ENCODE measurements at regions not wholly inside any gene's neighbourhood (a gene's known extent, or its start where the extent isn't known, plus 50 kb on each side); places are given as distances from the start of the nearest gene placed in this dataset.

- no peak for FAIRE-seq
These were observed 319.1 kb upstream of the TBL1XR1 start for GRCh38 chr3:177516158-177517011.

- FAIRE-seq: no peak
These were observed 320.6 kb upstream of the TBL1XR1 start for GRCh38 chr3:177517906-177518305.

GRCh38 chr3:177519588-177519987 is 322.3 kb upstream of the TBL1XR1 start:
- FAIRE-seq: no peak

DNA sequence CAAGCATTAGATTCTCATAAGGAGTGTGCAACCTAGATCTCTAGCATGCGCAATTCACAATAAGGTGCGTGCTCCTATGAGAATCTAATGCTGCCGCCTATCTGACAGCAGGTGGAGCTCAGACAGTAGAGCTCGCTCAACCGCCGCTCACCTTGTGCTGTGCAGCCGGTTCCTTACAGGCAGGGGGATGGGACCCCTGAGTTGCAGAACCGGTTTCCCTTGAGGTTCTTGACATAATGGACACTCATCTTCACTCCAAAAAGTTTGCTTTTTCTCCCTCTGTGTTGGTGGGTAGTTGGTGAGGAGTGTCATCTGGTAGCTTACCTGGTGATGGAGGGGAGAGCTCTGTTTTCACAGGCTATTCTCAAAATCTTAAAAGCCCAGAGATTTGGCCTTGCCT is 324.0 kb upstream of the TBL1XR1 start:
- no peak for FAIRE-seq

DNA sequence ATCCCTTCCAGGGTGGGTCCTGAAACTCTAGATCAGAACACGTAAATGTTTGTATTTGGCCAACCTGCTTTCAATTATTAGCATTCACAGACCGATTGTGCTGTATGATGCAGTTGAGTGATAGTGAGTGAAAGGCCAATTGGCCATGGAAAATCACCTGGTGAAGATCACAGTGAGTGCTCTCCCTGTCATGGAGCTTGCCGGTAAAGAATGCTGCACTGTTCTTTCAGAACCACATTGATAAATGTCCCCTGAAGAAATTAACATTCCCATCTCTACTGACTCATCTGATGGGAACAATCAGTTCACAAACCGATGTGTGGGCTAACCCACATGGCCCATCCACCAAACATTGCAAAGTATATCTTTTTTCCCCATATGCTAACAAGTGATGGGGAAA is 324.8 kb upstream of the TBL1XR1 start:
- FAIRE-seq: no peak

- no peak for FAIRE-seq
These were observed 325.9 kb upstream of the TBL1XR1 start for GRCh38 chr3:177523067-177523675.

GRCh38 chr3:177523872-177524438 is 326.7 kb upstream of the TBL1XR1 start:
- FAIRE-seq: no peak

- FAIRE-seq: no peak
These were observed 327.5 kb upstream of the TBL1XR1 start for GRCh38 chr3:177524742-177525141.

DNA sequence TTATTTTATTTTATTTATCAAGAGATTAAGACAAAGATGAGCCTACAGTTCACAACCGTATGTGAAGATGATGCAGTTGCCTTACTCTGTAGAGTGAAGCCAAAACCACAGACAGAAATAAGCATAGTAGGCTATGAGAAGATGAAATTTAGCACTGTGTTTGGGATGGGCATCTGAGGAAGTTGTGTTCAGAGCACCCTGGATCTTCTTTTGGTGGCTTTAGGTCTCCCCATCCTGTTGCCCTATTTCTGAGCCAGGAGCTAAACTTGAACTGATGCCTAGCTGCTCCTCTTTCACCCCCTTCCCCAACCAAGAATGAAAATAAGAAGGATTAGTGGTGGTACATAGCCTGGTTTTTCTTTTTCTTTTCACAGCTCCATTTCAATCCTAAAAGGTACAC is 328.1 kb upstream of the TBL1XR1 start:
- FAIRE-seq: no peak

DNA sequence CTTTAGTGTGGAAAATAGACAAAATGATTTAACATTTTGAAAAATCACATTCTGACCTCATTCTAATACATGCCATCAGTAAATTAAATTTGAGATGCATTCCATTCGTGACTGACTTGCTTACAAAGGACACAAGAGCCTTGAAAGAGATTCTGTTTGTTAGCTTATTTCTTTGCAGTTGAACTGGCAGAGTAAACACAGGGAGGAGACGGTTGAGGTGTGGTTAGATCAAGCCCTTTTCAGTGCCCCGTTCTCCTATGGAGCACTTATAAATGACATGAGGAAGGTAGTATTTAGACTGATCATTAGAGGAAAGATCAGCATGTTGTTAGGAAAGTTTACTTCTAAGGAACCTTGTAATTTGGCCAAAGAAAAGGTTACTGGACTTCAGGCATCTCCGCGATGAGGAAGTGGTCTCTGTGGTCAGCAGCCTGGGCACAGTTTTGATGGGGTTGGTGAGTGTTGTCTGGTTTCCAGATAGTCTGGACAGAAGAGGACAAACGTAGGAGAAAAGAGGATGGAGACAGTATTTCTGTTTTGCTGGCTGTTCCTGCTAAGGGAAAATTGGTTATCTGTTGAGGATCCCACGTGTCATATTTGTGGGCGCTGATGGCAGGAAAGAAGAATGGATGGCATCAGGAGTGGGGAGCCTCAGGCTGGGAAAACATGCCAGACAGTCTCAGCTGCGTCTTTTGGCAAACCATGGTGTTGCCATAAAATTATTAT is 328.9 kb upstream of the TBL1XR1 start:
- no peak for FAIRE-seq

- FAIRE-seq: no peak
These were observed 329.9 kb upstream of the TBL1XR1 start for GRCh38 chr3:177527182-177527581.

- no peak for FAIRE-seq
These were observed 331.2 kb upstream of the TBL1XR1 start for GRCh38 chr3:177528306-177529070.

DNA sequence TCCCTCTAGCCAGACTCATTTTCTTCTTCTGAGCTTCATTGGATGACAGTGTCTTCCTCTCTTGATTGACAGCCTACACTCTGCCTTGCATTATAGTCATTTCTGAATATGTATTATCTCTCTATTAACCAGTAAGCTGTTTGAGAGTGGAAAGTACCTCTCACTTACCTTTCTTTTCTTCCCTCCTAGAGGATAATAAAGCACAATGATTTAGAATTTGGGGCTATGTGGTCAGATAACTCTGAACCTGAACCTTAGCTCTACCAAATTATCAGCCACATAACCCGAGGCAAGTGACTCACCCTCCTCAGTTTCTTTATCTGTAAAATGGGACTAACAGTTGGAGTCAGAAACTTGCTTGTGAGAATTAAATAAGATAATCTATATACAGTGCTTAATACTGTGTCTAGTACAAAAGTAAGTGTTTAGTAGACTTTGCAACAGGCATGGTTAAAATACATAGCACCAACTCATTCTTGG is 331.8 kb upstream of the TBL1XR1 start:
- no peak for FAIRE-seq

DNA sequence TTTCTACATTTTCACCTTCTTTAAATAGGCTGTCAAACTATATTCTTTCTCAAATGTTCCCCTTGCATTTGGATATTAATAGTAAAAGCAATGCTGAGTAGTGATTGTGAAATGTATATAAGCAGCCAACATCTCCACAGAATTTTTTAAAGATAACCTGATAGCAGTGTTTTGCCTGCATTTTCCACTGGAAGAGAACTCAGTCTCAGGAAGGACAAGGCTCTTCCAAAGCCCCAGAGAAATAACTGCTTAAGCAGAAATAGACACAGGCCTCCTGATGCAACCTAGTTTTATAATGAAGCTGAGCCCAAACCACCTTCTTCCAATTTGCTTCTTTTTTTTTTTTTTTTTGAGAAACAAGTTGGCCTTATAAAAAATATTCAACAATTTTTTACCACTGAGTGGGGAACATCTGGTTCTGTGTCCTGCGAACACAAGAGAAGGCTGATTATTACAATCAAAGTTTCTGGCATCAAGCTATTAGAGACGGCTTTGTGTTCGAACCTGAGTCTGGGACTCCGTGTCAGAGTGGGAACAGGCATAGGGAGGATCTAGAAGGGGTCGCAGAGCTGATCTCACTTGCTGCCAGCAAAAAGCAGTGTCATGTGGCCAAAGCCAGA is 332.5 kb upstream of the TBL1XR1 start:
- FAIRE-seq: no peak

- FAIRE-seq: no peak
These were observed 333.6 kb upstream of the TBL1XR1 start for GRCh38 chr3:177530908-177531307.

- no peak for FAIRE-seq
These were observed 339.6 kb upstream of the TBL1XR1 start for GRCh38 chr3:177536873-177537272.

DNA sequence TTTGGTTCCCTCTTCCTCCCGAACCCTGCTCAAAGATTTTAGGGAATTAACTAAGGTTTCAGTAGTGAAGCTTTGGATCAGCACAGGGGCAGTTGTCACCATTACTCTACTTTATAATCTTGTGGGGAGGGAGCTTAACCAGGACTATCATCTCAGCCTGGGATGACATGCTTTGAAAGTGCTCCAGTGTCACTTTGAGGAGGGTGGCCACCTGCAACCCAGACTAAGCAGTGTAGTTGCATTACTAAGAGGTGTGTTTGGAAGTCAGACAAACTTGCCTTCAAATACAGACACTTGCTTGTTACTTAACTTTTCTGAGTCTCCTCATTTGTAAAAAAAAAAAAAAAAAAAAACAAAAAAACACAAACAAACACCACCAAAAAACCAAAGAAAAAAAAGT is 340.3 kb upstream of the TBL1XR1 start:
- no peak for FAIRE-seq

DNA sequence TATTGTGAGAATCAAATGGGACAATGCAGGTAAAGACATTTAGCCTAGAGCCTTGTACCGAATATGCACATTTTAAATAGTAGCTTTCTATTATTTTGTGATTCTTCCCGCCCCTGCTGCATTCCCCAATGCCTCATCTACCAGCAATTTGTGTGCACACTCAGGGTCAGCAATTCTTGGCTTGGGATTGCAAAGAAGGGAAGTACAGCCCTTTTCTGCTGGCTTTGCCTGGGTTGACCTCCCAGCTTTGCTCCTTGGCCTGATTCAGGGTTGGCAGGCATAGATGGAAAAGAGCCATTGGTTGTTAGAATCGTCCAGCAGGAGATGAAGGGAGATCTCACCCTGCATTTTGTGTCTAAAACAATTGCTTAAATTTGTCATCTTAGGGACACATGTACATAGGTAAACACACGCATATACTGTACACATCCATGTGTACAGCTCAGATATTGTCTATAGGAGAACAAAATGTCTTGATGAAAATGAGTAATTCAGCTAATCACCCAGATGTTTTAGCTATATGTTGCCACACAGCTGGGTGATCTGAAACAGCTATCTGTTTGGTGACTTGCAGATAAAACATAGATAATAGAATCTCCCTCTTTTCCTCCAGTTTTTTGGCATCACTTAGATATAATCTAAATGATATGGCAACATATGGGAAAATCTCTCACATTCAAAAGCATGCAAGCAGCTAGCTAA is 340.9 kb upstream of the TBL1XR1 start:
- no peak for FAIRE-seq

DNA sequence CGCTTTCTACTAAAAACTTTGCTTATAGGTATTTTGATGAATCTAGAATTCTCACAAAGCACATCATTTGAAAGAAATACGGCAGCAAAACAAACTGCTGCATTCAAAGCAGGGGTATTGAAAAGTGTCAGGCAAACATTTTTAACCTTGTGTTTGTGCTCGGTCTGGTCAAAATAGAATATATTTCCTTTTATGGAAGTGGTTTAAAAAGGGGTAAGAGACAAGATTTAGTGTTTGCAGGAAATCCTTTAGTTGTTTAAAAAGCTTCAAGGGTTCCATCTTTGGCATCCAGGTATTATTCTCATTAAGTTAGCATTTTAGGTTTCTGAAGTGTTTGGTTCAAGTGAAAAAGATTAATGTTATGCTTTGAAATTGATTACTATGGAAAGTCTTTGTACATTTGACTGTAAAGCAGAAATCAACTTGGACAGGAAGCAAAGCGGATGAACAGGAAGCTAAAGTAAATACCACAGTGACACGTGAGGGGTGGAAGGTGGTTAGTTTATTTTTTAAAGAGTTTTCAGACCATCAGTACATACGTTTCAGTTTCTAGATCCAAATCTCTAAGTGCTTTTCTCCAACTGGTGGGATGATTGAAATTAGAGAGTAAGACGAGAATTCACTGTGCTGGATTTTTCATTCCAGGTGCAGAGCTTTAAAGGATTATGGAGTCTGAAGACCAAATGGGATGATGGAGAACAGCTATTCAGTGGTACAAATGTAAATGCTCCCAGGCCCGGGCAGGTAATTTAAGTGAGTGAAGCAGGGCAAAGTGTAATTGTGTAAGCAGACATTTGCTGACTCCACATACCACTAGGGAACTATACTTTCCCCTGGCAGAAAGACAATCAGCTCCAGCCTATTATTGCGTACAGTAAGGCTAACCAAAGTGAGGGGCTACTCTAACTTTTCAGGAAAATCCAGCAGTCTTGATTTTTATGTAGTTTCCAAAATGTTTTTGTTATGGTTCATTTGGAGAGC is 341.8 kb upstream of the TBL1XR1 start:
- no peak for FAIRE-seq

DNA sequence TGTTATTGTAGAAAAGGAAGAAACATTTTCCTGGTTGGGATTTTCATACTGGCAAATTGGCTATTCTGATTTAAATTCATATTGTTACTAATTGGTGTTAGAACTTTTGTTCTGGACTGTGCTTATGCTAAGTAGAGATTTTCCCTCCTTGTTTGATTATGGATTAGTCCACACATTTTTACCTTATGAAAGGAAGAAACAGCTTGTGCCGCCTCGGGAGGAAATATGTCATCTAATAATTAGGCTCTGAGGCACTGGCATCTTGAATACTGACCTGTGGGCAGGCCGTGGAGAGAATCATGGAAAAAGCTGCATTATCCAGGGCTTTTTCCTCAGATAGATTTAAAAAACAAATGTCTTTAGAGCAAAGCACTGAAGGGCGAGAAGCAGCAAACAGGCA is 344.3 kb upstream of the TBL1XR1 start:
- no peak for FAIRE-seq

Measured in A204.1 (cell line).